Mucosa of rectum (tissue), 2 donors: ENCODE measurements at regions not wholly inside any gene's neighbourhood (a gene's known extent, or its start where the extent isn't known, plus 50 kb on each side); places are given as distances from the start of the nearest gene placed in this dataset.
"Not testable (repeated sequence)": the region's sequence is repeated elsewhere in the genome, so short reads cannot be mapped to it uniquely, and the experiment has no call there.

Experiments used
- H3K27ac ChIP-seq, 2 donors: one replicate each; pipeline ENCODE4 v1.7.0; 2013; ENCODE audit warnings: inconsistent platforms in 2 of 2, low read depth in 2 of 2, low read length in 2 of 2
- H3K27me3 ChIP-seq, 2 donors: one replicate each; pipeline ENCODE4 v1.7.0; 2013; ENCODE audit warnings: low read length in 2 of 2; ENCODE audit not compliant: control insufficient read depth in 2 of 2, insufficient read depth in 2 of 2
- H3K36me3 ChIP-seq, 2 donors: one replicate each; pipeline ENCODE4 v1.7.0; 2013; ENCODE audit warnings: low read length in 2 of 2; ENCODE audit not compliant: control insufficient read depth in 2 of 2, insufficient read depth in 2 of 2
- H3K4me1 ChIP-seq, 2 donors: one replicate each; pipeline ENCODE4 v1.7.0; 2013; ENCODE audit warnings: low read length in 2 of 2, mild to moderate bottlenecking in 1 of 2; ENCODE audit not compliant: control insufficient read depth in 2 of 2, insufficient read depth in 2 of 2
- H3K4me3 ChIP-seq, 2 donors: one replicate each; pipeline ENCODE4 v1.7.0; 2013; ENCODE audit warnings: low read length in 2 of 2
- H3K9ac ChIP-seq, 2 donors: one replicate each; pipeline ENCODE4 v1.7.0; 2013; ENCODE audit warnings: low read length in 2 of 2, low read depth in 1 of 2, mild to moderate bottlenecking in 1 of 2
- H3K9me3 ChIP-seq, 2 donors: one replicate each; pipeline ENCODE4 v1.7.0; 2013; ENCODE audit warnings: low read length in 2 of 2; ENCODE audit not compliant: control insufficient read depth in 2 of 2
- donor health status: healthy.
- donor health status: Normal muscosa, but diverticular disease.

- not testable (repeated sequence) for H3K36me3 ChIP-seq
These were observed 223.2 kb upstream of the PLGLB2 start for GRCh38 chr2:87524619-87525188.

GRCh38 chr2:87525497-87525991 is 222.3 kb upstream of the PLGLB2 start:
- H3K27ac ChIP-seq, H3K4me3 ChIP-seq, H3K9ac ChIP-seq: not testable (repeated sequence)

More at GRCh38 chr2:87524619-87525188, 223.2 kb upstream of the PLGLB2 start:
- H3K9ac ChIP-seq, H3K4me3 ChIP-seq, H3K9me3 ChIP-seq, H3K27me3 ChIP-seq, H3K4me1 ChIP-seq, H3K27ac ChIP-seq: not testable (repeated sequence)

GRCh38 chr2:87526258-87526657 is 221.6 kb upstream of the PLGLB2 start:
- not testable (repeated sequence) for H3K4me3 ChIP-seq, H3K9ac ChIP-seq

More at GRCh38 chr2:87525497-87525991, 222.3 kb upstream of the PLGLB2 start:
- not testable (repeated sequence) for H3K9me3 ChIP-seq, H3K4me1 ChIP-seq, H3K36me3 ChIP-seq, H3K27me3 ChIP-seq

GRCh38 chr2:87531968-87532715 is 215.7 kb upstream of the PLGLB2 start:
- H3K9ac ChIP-seq, H3K4me3 ChIP-seq, H3K27me3 ChIP-seq, H3K27ac ChIP-seq, H3K4me1 ChIP-seq, H3K36me3 ChIP-seq, H3K9me3 ChIP-seq: not testable (repeated sequence)

More at GRCh38 chr2:87526258-87526657, 221.6 kb upstream of the PLGLB2 start:
- not testable (repeated sequence) for H3K9me3 ChIP-seq, H3K27me3 ChIP-seq, H3K27ac ChIP-seq, H3K36me3 ChIP-seq, H3K4me1 ChIP-seq

GRCh38 chr2:87533390-87534272 is 214.3 kb upstream of the PLGLB2 start:
- H3K4me3 ChIP-seq, H3K9me3 ChIP-seq, H3K27me3 ChIP-seq, H3K9ac ChIP-seq, H3K36me3 ChIP-seq, H3K4me1 ChIP-seq, H3K27ac ChIP-seq: not testable (repeated sequence)

DNA sequence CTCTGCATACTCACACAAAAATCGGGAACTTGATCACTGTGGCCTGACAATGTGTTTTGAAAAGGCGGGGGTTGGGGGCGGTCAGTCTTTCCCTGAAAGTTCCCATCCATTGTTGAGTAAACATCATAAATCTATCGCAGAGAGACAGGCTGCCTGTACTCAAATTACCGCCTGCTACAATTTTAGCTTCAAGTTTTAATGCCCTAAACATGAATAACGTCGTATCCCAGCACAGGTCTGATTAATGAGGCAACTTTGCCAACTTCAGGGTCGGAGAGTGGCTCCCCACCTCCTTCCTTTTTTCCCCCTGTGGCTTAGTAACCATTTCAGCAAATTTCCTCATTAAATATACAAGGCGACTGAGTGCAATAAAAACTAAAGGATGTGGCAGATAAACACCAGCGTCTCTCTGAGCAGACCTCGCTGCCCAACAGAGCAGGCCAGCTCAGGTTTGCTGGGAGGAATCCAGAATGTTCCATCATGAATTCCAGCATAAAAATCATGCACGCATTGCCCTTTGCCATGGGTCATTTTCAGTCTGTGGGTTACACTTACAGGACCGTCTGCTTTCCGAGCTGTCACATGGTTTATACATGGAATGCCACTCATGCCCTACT is 213.5 kb upstream of the PLGLB2 start:
- H3K4me1 ChIP-seq, H3K27me3 ChIP-seq, H3K4me3 ChIP-seq: not testable (repeated sequence)

GRCh38 chr2:87536427-87536826 is 211.5 kb upstream of the PLGLB2 start:
- H3K4me3 ChIP-seq, H3K9ac ChIP-seq, H3K36me3 ChIP-seq, H3K4me1 ChIP-seq, H3K27me3 ChIP-seq, H3K27ac ChIP-seq, H3K9me3 ChIP-seq: not testable (repeated sequence)

More for the DNA sequence above, 213.5 kb upstream of the PLGLB2 start:
- not testable (repeated sequence) for H3K9ac ChIP-seq, H3K36me3 ChIP-seq, H3K9me3 ChIP-seq, H3K27ac ChIP-seq

- not testable (repeated sequence) for H3K4me3 ChIP-seq, H3K9ac ChIP-seq, H3K36me3 ChIP-seq, H3K27me3 ChIP-seq, H3K27ac ChIP-seq, H3K9me3 ChIP-seq, H3K4me1 ChIP-seq
These were observed 210.6 kb upstream of the PLGLB2 start for GRCh38 chr2:87537251-87537671.

DNA sequence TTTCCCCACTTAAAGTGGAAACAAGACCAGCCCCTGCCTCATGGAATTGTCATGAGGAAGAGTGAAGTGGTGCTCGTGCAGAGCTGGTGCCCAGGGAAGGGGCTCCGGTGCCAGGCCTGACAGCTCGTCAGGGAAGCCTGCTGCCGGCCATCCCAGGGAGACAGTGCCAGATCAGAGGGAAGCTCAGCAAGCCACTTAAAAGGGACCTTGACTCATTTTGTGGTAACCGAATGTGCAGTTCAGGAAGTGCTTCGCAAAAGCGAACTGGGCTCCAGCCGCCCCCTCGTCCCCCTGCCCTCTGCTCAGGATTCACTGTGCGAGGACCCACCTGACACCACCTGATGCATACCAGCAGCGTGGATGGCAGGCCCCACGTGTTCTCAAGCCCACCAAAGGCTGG is 209.6 kb upstream of the PLGLB2 start:
- H3K9me3 ChIP-seq, H3K4me1 ChIP-seq, H3K36me3 ChIP-seq, H3K27ac ChIP-seq, H3K9ac ChIP-seq, H3K4me3 ChIP-seq, H3K27me3 ChIP-seq: not testable (repeated sequence)
